Activated naive CD4-positive, alpha-beta T cell (primary cell): ENCODE measurements at regions not wholly inside any gene's neighbourhood (a gene's known extent, or its start where the extent isn't known, plus 50 kb on each side); places are given as distances from the start of the nearest gene placed in this dataset.

Source experiments
- DNase-seq, 4 experiments: peaks; one replicate each; lab custom pipeline; 2025; lab: John Stamatoyannopoulos, UW

GRCh38 chr15:46315434-46315833 is 680.6 kb downstream of the SQOR start:
- no peak for DNase-seq

GRCh38 chr15:46316024-46316423 is 681.2 kb downstream of the SQOR start:
- DNase-seq, result no peak

GRCh38 chr15:46317029-46317428 is 682.2 kb downstream of the SQOR start:
- no peak for DNase-seq

- no peak for DNase-seq
Measured at GRCh38 chr15:46322753-46323152, 687.9 kb downstream of the SQOR start.

- no peak for DNase-seq
Measured at GRCh38 chr15:46326173-46326572, 691.3 kb downstream of the SQOR start.

GRCh38 chr15:46328821-46329220 is 694.0 kb downstream of the SQOR start:
- no peak for DNase-seq

GRCh38 chr15:46329876-46330275 is 695.0 kb downstream of the SQOR start:
- DNase-seq, result no peak

GRCh38 chr15:46331546-46331945 is 696.7 kb downstream of the SQOR start:
- DNase-seq, result no peak

- DNase-seq, result no peak
Measured at GRCh38 chr15:46343196-46343935, 708.5 kb downstream of the SQOR start.

GRCh38 chr15:46344115-46344724 is 709.4 kb downstream of the SQOR start:
- no peak for DNase-seq

- no peak for DNase-seq
Measured at GRCh38 chr15:46344915-46345314, 710.1 kb downstream of the SQOR start.

- DNase-seq, result no peak
Measured at GRCh38 chr15:46354443-46354842, 719.6 kb downstream of the SQOR start.

GRCh38 chr15:46365572-46365971 is 730.7 kb downstream of the SQOR start:
- no peak for DNase-seq

- no peak for DNase-seq
Measured at GRCh38 chr15:46366360-46367007, 731.7 kb downstream of the SQOR start.

- no peak for DNase-seq
Measured at GRCh38 chr15:46383978-46384377, 749.1 kb downstream of the SQOR start.

- DNase-seq, result no peak
Measured at GRCh38 chr15:46386356-46386755, 751.5 kb downstream of the SQOR start.

- no peak for DNase-seq
Measured at GRCh38 chr15:46389739-46390138, 754.9 kb downstream of the SQOR start.

GRCh38 chr15:46394463-46394862 is 759.6 kb downstream of the SQOR start:
- DNase-seq, result no peak

- no peak for DNase-seq
Measured at GRCh38 chr15:46408312-46408711, 773.5 kb downstream of the SQOR start.

GRCh38 chr15:46409841-46410301 is 775.0 kb downstream of the SQOR start:
- DNase-seq, result no peak

GRCh38 chr15:46410705-46411104 is 775.9 kb downstream of the SQOR start:
- no peak for DNase-seq

GRCh38 chr15:46411900-46412299 is 777.1 kb downstream of the SQOR start:
- DNase-seq, result no peak

- DNase-seq, result no peak
Measured at GRCh38 chr15:46413799-46414198, 779.0 kb downstream of the SQOR start.
